ENCODE measurements at regions not wholly inside any gene's neighbourhood (a gene's known extent, or its start where the extent isn't known, plus 50 kb on each side); places are given as distances from the start of the nearest gene placed in this dataset.

DNA sequence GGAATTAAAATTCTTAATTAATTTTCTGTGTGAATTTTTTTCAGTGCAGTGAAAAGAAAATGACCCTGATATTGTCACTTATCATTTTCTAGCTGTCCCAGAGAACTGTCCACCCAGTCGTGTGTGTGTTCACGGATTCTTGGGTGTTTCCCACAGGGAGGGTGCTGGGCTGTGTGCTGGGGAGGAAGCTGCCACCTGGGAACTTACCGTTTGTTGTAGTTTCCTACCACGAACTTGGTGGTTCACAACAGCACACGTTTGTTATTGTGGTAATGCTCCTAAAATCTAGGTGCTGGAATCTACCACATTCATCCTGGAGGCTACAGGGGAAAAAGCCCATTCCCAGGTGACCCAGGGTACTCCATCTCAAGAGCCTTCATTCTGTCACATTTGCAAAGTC is 276.1 kb downstream of the GLRX3 start:
- TF ChIP-seq, protein P1, sequence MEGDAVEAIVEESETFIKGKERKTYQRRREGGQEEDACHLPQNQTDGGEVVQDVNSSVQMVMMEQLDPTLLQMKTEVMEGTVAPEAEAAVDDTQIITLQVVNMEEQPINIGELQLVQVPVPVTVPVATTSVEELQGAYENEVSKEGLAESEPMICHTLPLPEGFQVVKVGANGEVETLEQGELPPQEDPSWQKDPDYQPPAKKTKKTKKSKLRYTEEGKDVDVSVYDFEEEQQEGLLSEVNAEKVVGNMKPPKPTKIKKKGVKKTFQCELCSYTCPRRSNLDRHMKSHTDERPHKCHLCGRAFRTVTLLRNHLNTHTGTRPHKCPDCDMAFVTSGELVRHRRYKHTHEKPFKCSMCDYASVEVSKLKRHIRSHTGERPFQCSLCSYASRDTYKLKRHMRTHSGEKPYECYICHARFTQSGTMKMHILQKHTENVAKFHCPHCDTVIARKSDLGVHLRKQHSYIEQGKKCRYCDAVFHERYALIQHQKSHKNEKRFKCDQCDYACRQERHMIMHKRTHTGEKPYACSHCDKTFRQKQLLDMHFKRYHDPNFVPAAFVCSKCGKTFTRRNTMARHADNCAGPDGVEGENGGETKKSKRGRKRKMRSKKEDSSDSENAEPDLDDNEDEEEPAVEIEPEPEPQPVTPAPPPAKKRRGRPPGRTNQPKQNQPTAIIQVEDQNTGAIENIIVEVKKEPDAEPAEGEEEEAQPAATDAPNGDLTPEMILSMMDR (conservative IDR thresholded peaks at IDR 0.05; ENCODE audit: low read length) = no peak
- no peak for TF ChIP-seq EZH2phosphoT487 (IDR thresholded peaks at IDR 0.05; ENCODE audit: borderline replicate concordance)
